GM21576 (cell line): ENCODE measurements at regions not wholly inside any gene's neighbourhood (a gene's known extent, or its start where the extent isn't known, plus 50 kb on each side); places are given as distances from the start of the nearest gene placed in this dataset.

ENCODE experiments used
- ATAC-seq: cut with Tn5 transposase; IDR thresholded peaks from one replicate; pipeline ENCODE4 v1.9.1; 2021; ENCODE audit warnings: mild to moderate bottlenecking, moderate library complexity; ENCODE audit not compliant: unreplicated experiment

GRCh38 chr12:81819991-81820633 lies 61.0 kb upstream of the PPFIA2 start:
- no peak for ATAC-seq

- ATAC-seq, result no peak
These were observed 56.5 kb upstream of the PPFIA2 start for GRCh38 chr12:81815611-81816010.

- no peak for ATAC-seq
These were observed 52.6 kb upstream of the PPFIA2 start for GRCh38 chr12:81811778-81812125.

- ATAC-seq, result no peak
These were observed 52.1 kb upstream of the PPFIA2 start for GRCh38 chr12:81811061-81811777.

- peak; percentile 86 for ATAC-seq
These were observed 50.9 kb upstream of the PPFIA2 start for GRCh38 chr12:81809829-81810595.

GRCh38 chr12:81809113-81809777 lies 50.1 kb upstream of the PPFIA2 start:
- no peak for ATAC-seq
